ENCODE measurements at regions not wholly inside any gene's neighbourhood (a gene's known extent, or its start where the extent isn't known, plus 50 kb on each side); places are given as distances from the start of the nearest gene placed in this dataset.

DNA sequence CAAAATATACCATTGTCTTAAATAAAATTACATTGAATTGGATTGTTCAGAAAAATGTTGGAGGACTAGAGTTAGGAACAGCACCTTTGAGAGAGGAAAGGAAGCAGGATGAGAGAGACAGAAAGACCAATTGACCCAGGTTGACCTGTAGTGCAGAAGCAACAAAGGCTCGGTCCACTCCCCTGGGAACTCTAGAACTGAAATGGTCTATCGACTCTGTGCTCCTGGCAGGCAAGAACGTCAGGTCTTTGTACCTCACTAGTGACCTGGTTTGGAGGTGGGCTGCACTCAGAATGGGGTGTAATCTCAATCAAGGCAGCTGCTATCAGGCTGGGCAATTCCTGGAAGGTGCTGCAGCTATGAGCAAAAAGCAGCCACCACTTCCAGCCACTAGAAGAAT lies 110.8 kb downstream of the FAM174A start:
- TF ChIP-seq, protein P1, sequence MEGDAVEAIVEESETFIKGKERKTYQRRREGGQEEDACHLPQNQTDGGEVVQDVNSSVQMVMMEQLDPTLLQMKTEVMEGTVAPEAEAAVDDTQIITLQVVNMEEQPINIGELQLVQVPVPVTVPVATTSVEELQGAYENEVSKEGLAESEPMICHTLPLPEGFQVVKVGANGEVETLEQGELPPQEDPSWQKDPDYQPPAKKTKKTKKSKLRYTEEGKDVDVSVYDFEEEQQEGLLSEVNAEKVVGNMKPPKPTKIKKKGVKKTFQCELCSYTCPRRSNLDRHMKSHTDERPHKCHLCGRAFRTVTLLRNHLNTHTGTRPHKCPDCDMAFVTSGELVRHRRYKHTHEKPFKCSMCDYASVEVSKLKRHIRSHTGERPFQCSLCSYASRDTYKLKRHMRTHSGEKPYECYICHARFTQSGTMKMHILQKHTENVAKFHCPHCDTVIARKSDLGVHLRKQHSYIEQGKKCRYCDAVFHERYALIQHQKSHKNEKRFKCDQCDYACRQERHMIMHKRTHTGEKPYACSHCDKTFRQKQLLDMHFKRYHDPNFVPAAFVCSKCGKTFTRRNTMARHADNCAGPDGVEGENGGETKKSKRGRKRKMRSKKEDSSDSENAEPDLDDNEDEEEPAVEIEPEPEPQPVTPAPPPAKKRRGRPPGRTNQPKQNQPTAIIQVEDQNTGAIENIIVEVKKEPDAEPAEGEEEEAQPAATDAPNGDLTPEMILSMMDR (conservative IDR thresholded peaks at IDR 0.05; ENCODE audit: low read length), result no peak
- no peak for TF ChIP-seq EZH2phosphoT487 (IDR thresholded peaks at IDR 0.05; ENCODE audit: borderline replicate concordance, low read depth, low read length)

Measured in OCI-LY7 (cell line).